NCI-H82 (cell line): ENCODE measurements at regions not wholly inside any gene's neighbourhood (a gene's known extent, or its start where the extent isn't known, plus 50 kb on each side); places are given as distances from the start of the nearest gene placed in this dataset.

Experiments used
- DNase-seq: peaks from one replicate; lab custom pipeline; 2025; lab: John Stamatoyannopoulos, UW

DNA sequence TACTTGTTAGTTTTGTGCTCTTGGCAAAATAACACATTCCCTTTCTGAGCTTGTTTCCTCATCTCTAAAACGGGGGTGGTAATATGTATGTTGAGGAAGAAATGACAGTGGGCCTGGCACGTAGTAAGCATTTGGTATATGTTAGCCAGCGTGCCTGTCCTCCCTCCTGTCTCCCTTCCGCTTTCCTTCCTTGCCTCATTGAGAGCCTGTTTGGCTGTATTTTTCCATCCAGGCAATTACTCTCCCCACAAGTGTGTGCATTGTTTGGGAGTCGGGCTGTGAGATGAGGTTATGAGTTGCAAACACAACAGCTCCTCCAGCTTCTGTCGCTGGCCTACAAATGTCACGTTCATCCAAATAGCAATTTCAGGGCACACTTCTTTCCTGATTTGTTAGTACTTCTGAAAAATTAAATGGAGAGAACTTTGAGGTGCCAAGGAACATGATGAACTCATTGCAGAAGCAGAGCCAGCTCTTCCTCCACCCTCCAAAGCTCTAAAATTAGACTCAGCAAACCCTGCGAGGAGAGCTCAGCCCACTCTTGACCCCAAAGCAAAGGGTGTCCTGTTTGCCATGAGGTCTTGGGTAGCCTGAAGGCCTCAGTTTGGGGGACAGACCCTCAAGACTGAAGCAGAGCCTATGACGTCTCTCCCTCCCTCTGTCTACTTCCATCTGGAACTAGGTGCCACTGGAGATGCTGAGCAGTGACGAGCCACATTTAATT is 50.7 kb upstream of the TOX2 start:
- no peak for DNase-seq

DNA sequence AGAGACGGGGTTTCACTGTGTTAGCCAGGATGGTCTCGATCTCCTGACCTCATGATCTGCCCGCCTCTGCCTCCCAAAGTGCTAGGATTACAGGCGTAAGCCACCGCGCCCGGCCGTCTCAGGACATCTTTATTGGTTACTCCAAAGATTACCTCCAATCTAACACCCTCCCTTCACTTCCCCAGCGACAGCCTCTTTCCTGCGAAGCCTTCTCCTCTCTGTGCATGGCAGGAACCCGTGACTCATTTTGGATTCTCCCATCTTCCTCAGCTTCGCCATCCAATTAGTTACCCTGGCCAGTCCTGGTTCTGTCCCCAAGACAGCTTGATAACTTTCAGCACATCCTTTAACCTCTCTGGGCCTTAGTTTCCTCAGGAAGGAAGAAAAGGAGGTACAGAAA is 51.3 kb upstream of the TOX2 start:
- DNase-seq = no peak

DNA sequence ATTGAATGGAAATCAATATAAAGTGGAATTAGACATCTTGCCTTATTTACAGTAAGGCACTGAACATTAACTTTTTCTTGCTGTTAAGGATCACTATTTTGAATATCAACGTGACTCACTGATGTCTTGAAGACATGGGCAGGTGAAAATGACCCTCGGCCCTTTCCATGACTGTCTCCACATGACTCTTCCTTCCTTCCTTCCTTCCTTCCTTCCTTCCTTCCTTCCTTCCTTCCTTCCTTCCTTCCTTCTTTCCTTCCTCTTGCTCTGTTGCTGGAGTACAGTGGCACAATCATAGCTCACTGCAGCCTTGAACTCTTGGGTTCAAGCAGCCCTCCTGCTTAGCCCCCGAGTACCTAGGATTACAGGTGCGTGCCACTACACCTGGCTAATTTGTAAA is 52.2 kb upstream of the TOX2 start:
- no peak for DNase-seq

GRCh38 chr20:43859994-43860393 is 54.7 kb upstream of the TOX2 start:
- no peak for DNase-seq

GRCh38 chr20:43857932-43858331 is 56.7 kb upstream of the TOX2 start:
- DNase-seq = no peak

DNA sequence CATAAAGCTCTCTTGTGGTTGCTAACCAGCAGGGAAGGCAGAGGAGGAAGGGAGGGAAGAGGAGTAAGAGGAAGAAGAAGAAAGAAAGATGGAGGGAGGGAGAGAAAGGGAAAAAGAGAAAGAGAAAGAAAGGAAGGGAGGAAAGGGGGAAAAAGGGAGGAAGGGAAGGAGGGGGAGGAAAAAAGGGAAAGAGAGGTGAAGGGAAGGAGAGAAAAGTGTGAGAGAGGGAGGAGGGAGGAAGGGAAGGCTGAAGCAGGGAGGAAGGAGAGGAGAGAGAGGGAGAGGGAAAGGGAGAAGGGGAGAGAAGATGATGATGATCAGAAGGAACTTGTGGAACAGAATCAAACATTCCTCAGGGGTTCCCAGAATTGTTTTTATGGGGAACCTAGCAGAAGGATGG is 57.5 kb upstream of the TOX2 start:
- DNase-seq = no peak

GRCh38 chr20:43855803-43856202 is 58.8 kb upstream of the TOX2 start:
- no peak for DNase-seq

- no peak for DNase-seq
These were observed 60.7 kb upstream of the TOX2 start for GRCh38 chr20:43853918-43854317.

DNA sequence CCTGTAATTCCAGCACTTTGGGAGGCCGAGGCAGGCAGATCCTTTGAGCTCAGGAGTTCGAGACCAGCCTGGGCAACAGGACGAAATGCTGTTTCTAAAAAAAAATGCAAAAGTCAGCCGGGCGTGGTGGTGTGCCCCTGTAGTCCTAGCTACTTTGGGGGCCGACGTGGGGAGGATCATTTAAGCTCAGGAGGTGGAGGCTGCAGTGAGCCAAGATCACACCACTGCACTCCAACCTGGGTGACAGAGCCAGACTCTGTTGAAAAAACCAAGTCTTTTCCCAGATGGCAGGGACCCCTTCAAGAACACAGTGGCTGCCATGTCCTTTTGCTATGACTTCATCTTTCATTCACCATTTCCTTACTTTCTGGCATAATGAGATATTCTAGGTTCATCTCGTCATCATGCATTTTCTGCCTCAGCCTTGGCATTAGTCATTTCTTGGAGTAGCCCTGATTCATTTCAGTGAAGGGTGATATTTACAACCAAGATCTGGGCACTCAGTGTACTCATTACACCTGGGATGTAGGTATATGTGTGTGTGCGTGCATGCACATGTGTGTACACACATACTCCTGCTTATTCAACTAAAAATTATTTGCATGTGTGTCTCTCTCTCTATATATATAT is 61.4 kb upstream of the TOX2 start:
- DNase-seq = no peak

- DNase-seq = no peak
These were observed 65.0 kb upstream of the TOX2 start for GRCh38 chr20:43849496-43850186.

DNA sequence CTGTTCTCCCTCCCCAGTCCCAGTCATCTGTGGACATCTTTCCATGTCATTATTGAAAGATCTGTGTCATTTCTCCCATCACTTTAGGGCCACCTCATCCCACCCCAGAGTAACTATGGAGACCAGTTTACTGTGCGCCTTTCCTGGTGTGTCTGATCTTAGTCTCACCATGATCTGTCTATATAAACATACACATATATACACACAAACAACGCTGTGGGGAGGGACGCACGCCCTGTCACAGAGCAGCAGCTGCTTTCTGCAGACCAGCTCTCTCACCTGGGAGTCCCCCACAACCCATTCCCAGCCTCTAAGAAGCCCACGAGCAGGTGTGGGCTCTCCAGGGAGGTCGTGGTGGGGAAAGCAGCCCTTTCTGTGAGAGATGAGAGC is 68.1 kb upstream of the TOX2 start:
- no peak for DNase-seq

DNA sequence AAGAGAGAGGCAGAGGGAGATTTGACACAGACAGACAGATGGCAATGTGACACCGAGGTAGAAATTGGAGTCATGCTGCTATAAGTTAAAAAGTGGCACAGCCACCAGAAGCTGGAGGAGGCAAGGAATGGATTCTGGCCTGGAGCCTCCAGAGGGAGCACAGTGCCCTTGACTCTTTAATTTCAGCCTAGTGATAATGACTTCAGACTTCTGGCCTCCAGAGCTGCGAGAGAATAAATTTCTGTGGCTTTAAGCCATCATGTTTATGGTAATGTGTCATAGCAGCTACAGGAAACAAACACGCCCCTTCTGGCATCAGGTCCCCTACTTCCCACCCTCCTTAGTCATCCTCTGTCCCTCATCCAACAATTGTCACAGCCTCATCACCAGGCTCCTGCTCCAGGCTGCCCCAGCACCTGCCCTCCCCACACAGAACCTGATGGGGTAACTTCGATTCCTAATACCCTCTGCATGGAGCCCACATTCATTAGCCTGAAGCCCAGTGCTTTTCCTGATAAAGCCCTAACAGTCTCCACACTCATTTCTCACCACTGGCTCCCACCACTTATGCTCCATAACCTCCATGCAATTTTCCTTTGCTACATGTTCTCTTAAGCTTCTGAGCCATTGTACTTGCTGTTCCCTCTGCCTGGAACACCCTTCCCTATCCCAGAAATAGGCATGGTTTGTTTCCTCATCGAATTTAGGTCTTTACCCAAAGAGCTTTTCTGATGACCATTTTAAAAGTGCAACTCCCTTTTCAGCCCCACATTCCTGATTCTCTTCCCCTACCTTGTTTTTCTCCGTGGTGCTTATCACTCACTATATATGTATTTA is 69.7 kb upstream of the TOX2 start:
- DNase-seq = no peak

- DNase-seq = no peak
These were observed 70.5 kb upstream of the TOX2 start for GRCh38 chr20:43843965-43844660.

DNA sequence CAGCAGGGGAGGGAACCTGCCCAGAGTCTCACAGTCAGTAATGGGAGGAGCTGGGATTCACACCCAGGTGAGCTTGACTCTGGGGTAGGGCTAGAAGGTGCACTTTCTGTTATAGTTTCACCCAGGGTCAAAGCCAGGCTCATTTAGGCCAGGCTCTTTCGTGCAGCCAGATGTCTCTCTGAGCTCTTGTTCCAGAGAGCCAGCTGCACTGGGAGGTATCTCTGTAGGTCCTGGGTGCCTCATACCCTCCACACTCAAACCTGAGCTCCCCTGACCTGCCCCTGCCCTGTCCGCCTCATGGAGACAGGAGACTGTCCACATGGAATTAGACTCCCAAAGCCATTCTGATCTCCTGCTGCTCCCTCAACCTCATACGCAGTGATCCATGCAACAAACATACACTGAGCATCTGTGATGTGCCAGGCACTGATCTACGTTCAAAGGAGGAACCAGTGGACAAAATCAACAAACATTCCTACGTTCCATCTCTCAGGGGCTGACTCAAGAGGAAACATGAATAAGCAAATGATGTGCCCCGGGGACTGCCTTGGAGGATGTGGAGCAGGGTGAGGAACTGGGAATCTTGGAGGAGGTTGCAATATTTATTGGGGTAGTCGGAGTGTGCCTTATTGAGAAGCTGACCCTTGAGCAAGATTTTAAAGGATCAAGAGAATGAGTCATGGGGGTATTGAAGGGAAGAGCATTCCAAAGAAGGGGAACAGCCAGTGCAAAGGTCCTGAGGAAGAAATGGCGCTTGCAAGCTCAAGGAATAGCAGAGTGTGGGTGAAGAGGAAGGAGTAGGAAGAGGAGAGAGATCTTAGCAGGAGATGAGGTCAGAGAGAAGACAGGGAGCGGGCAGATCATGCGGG is 71.3 kb upstream of the TOX2 start:
- DNase-seq = no peak

DNA sequence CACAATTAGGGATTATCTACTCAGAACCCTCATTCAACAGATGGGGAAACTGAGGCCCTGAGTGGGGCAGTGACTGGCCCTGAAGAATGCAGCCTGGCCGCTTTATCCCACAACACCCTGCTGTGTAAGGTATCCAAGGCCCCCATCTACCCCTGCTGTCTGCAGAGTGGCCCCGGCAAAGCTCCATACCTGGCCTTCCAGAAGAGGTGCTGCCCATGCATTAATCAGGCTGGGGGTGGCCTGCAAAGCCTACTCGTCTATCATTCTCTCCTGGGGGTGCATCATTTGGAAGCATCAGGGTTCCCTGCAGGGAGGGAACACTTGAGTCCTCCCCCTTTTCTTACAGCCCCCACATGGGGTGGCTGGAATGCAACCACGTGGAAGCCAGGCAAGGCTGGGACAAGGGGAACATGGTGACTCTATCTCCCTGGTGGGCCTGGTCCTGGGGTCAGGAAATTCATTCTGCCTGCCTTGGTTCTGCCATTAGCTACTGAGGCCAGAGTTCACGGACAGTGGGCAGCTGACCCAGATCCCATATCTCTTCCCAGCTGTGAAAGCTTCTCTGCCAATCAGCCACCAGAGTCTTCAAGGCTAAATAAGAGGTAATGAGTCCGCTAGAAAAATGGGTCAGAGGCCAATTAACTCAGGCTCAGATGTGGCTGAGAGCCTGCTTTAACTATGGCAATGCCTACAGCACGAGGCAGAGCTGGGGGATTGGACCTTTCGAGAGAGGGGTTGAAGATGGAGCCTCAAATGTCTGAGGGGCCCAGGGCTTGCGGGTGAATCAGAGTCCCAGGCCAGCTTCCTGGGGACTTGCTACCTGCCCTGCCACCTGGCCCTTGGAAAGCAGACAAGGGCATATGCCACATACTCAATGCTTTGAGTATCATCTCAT is 72.3 kb upstream of the TOX2 start:
- no peak for DNase-seq

DNA sequence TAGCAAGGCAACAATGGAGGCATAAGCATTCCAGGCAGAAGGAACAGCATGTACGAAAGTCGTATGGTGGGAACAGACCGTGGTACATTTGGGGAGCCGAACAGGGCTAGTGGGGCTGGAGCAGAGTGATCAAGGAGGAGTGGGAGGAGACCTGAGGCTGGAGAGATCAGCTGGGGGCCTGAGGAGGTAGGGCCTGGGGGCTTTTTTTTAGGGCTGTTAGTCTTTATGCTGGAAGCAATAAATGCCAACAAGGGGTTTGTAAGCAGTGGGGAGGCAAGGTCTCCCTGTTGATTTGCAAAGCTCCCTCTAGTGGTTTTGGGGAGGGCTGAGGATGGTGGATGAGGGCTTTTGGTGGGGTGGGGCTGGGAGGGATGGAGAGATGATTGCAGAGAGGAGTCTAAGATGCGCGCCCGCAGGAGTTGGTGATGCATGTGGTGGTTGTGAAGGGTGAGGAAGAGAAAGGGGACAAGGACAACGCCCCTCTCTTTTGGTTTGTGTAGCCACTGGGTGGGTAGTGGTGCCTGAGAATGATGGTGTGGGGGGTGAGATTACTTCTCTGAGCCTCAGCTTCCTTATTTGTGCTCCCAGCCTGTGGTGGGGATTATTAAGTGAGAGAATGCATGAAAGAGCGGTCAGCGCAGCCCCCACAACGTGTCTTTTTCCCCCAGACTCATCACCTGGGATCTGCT is 74.1 kb upstream of the TOX2 start:
- peak; percentile 47 for DNase-seq

GRCh38 chr20:43839793-43840199 is 74.9 kb upstream of the TOX2 start:
- DNase-seq = no peak

DNA sequence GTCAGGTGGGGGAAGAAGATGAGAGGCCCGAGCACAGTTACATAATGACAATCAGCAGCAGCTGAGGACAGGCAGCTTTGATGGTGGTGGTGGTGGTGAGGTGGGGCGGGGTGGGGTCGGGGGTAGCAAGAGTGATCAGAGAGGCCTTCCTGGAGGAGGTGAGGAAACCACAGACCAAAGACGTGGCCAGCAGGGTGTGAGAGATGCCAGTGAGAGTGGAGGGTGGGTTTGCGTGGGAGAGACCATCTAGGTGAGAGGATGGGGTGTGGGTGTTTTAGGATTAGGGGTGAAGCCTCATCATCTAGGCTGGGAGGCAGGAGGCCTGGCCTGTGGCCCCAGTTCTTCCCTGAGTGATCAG is 76.0 kb upstream of the TOX2 start:
- no peak for DNase-seq
